ENCODE measurements at regions not wholly inside any gene's neighbourhood (a gene's known extent, or its start where the extent isn't known, plus 50 kb on each side); places are given as distances from the start of the nearest gene placed in this dataset.

- TF ChIP-seq FOXM1 (IDR thresholded peaks at IDR 0.05; ENCODE audit: low read depth, low read length): no peak
- TF ChIP-seq ZNF24 (IDR thresholded peaks at IDR 0.05): no peak
- TF ChIP-seq EZH2 (IDR thresholded peaks at IDR 0.05; ENCODE audit: borderline replicate concordance, control insufficient read depth, low read depth, low read length): no peak
- TF ChIP-seq CHD1 (IDR thresholded peaks at IDR 0.05; ENCODE audit: low read depth, low read length): no peak
- TF ChIP-seq, protein P1, sequence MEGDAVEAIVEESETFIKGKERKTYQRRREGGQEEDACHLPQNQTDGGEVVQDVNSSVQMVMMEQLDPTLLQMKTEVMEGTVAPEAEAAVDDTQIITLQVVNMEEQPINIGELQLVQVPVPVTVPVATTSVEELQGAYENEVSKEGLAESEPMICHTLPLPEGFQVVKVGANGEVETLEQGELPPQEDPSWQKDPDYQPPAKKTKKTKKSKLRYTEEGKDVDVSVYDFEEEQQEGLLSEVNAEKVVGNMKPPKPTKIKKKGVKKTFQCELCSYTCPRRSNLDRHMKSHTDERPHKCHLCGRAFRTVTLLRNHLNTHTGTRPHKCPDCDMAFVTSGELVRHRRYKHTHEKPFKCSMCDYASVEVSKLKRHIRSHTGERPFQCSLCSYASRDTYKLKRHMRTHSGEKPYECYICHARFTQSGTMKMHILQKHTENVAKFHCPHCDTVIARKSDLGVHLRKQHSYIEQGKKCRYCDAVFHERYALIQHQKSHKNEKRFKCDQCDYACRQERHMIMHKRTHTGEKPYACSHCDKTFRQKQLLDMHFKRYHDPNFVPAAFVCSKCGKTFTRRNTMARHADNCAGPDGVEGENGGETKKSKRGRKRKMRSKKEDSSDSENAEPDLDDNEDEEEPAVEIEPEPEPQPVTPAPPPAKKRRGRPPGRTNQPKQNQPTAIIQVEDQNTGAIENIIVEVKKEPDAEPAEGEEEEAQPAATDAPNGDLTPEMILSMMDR (IDR thresholded peaks at IDR 0.05 in 2 of 3, conservative IDR thresholded peaks at IDR 0.05 in 1 of 3; ENCODE audit: control insufficient read depth in 2 of 3, extremely low read depth in 1 of 3, insufficient read depth in 1 of 3, low read depth in 3 of 3, low read length in 3 of 3): no peak
- no peak for TF ChIP-seq SUPT20H (IDR thresholded peaks at IDR 0.05; ENCODE audit: borderline replicate concordance, control insufficient read depth, low read depth, low read length)
- no peak for TF ChIP-seq BHLHE40 (IDR thresholded peaks at IDR 0.05; ENCODE audit: borderline replicate concordance in 1 of 2, low read depth in 2 of 2, low read length in 1 of 2)
- TF ChIP-seq, protein P2, sequence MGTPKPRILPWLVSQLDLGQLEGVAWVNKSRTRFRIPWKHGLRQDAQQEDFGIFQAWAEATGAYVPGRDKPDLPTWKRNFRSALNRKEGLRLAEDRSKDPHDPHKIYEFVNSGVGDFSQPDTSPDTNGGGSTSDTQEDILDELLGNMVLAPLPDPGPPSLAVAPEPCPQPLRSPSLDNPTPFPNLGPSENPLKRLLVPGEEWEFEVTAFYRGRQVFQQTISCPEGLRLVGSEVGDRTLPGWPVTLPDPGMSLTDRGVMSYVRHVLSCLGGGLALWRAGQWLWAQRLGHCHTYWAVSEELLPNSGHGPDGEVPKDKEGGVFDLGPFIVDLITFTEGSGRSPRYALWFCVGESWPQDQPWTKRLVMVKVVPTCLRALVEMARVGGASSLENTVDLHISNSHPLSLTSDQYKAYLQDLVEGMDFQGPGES (IDR thresholded peaks at IDR 0.05): no peak
- no peak for TF ChIP-seq RCOR1 (conservative IDR thresholded peaks at IDR 0.05; ENCODE audit: low read depth, low read length)
- TF ChIP-seq NR2C2 (IDR thresholded peaks at IDR 0.05; ENCODE audit: borderline replicate concordance, control insufficient read depth, insufficient read length, low read depth): no peak
- TF ChIP-seq GABPA (IDR thresholded peaks at IDR 0.05; ENCODE audit: low read depth): no peak
- TF ChIP-seq YBX1 (IDR thresholded peaks at IDR 0.05): no peak
- no peak for TF ChIP-seq MYC (IDR thresholded peaks at IDR 0.05; ENCODE audit: insufficient read depth, insufficient read length, insufficient replicate concordance, low read length, severe bottlenecking)
- no peak for TF ChIP-seq ESRRA (IDR thresholded peaks at IDR 0.05; ENCODE audit: low read length)
Observed at GRCh38 chr1:30386156-30386926, 337.0 kb downstream of the MATN1 start.
